Kidney glomerular epithelial cell (primary cell): ENCODE measurements at regions not wholly inside any gene's neighbourhood (a gene's known extent, or its start where the extent isn't known, plus 50 kb on each side); places are given as distances from the start of the nearest gene placed in this dataset.

Experiments used
- DNase-seq: peaks from one replicate; lab custom pipeline; 2025; lab: John Stamatoyannopoulos, UW

GRCh38 chrX:147838465-147839131 lies 73.1 kb upstream of the FMR1 start:
- DNase-seq: no peak

- no peak for DNase-seq
Measured at GRCh38 chrX:147846676-147847075, 65.0 kb upstream of the FMR1 start.

DNA sequence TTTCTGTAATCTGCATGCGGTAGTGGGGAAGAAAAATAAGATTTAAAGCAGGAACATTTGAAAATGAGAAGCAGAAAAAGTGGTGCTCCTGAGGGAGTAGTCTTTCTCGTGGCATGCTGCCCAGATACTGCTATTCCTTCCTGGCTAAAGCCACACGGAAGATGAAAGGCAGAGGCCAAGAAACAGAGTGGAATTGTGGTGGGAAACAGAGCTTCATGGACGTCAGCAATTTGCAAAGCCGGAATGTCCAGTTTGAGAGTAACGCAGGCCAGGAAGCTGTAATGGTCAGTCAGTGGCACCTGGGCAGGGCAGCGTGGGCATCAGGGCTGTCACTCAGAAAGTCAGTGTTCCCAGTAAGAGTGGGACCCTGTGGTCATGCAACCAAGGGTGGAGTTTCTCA lies 63.7 kb upstream of the FMR1 start:
- DNase-seq: no peak

- no peak for DNase-seq
Measured at GRCh38 chrX:147848543-147849443, 62.9 kb upstream of the FMR1 start.

DNA sequence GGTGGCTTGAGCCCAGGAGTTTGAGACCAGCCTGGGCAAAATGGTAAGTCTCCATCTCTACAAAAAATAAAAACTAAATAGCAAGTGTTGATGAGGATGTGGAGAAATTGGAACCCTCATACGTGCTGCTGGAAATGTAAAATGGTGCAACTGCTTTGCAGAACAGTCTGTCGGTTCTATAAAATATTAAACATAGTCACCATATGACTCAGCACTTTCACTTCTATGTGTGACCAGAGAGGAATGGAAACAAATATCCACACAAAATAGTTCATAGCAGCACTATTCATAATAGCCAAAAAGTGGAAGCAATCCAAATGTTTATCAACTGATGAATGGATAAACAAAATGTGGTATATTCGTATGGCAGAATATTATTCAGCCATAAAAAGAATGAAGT lies 60.8 kb upstream of the FMR1 start:
- no peak for DNase-seq

GRCh38 chrX:147853701-147854100 lies 58.0 kb upstream of the FMR1 start:
- no peak for DNase-seq

GRCh38 chrX:147859666-147860065 lies 52.1 kb upstream of the FMR1 start:
- no peak for DNase-seq
